ENCODE measurements at regions not wholly inside any gene's neighbourhood (a gene's known extent, or its start where the extent isn't known, plus 50 kb on each side); places are given as distances from the start of the nearest gene placed in this dataset.
"Not testable (repeated sequence)": the region's sequence is repeated elsewhere in the genome, so short reads cannot be mapped to it uniquely, and the experiment has no call there.

- DNase-seq (ENCODE audit: low read depth): no peak
These were observed 440.4 kb downstream of the HINT1 start for GRCh38 chr5:130724658-130725057.

DNA sequence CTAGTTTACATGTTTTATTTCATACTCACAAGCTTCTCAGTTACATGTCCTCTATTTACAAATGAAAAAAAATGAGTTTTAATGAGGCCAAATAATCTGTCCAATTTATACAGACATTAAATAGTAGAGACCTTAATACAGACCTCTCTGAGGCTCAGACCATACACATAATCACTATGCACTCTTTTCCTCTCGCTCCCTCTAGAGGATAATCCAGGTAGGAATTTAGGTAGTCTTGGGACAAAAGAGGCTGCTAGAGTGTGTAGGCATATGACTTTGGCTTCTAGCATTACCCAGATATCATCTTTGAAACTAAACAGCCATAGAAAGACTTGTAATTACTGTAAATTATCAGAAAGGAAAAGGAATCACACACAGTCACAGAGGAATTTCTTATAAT is 444.7 kb downstream of the HINT1 start:
- DNase-seq (ENCODE audit: low read depth): peak; percentile 17

DNA sequence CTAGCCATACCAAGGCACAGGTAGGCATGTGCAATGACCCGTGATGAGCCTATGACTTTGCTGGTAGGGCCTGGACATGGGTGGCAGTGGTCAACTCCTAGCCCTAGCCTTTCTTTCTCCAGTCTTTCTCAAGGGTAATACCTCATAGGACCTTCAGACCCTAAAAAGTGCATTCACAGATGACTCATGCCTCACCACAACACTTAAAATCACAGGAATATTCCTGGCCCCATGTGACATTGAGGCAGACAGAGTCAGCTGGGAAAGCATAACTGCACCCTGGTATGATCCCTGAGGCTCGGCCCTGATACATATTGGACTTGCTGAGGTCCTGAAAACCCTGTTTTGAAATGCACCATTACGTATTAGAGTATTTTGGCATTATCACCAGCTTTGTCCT is 449.5 kb downstream of the HINT1 start:
- no peak for DNase-seq (ENCODE audit: low read depth)

GRCh38 chr5:130714200-130714599 is 450.9 kb downstream of the HINT1 start:
- no peak for DNase-seq (ENCODE audit: low read depth)

DNA sequence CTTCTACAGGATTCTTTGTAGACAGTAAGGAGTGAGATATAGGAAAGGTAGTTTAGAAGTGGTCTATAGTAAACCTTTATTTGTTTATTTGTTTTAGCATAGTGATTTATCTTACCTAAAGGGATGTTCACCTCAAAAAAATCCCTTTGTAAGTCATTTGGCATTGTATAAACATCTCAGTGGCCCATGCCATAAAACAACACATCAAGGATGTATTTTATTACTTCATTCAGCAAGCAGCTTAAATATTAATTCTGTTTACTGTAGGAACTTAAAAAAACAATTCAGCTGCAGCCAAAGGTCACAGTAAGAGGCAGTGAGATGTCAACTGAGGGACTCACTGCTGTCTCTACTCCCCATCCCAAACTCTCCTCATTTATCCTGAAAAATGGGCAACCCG is 452.7 kb downstream of the HINT1 start:
- no peak for DNase-seq (ENCODE audit: low read depth)

GRCh38 chr5:130710596-130710995 is 454.5 kb downstream of the HINT1 start:
- no peak for DNase-seq (ENCODE audit: low read depth)

DNA sequence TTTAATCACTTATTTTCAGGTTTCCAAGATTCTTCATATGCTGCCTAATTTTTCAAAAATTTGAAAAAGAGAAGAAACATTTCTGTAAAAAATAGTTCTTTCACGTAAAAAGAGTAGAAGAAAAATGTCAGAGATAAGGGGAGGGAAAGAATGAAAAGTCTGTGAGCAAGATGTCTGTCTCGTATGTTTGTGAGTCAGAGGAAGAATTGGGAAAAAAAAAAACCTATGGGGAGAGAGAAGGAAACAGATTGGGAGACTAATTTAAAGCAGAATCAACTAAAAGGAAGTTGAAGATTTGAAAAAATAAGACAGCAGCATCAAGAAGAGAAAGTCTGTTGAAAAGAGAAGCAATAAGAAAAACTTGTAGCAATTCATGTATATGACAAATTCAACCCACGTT is 456.3 kb downstream of the HINT1 start:
- no peak for DNase-seq (ENCODE audit: low read depth)

- DNase-seq (ENCODE audit: low read depth): no peak
These were observed 458.4 kb downstream of the HINT1 start for GRCh38 chr5:130706696-130707095.

GRCh38 chr5:130705368-130705767 is 459.7 kb downstream of the HINT1 start:
- DNase-seq (ENCODE audit: low read depth): no peak

- no peak for DNase-seq (ENCODE audit: low read depth)
These were observed 471.5 kb downstream of the HINT1 start for GRCh38 chr5:130693509-130693908.

GRCh38 chr5:130692770-130693169 is 472.3 kb downstream of the HINT1 start:
- DNase-seq (ENCODE audit: low read depth): no peak

DNA sequence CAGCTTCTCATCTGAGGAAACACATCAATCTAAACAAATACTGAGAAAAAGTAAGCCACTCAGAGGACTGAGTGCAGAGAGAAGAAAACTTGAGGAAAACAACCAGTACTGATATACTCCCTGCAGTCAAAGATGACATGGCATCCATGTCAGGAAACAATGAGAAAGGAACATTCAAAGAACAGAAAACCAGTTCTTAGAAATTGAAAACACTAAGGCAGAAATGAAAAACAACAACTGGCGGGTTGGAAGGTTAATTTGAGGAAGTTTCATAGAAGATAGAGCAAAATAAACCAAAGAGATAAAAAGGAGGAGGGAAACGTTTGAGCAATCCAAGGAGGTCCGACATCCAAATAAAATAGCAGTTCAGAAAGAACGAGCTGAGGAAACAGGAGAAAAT is 475.2 kb downstream of the HINT1 start:
- DNase-seq (ENCODE audit: low read depth): no peak

GRCh38 chr5:130687085-130687733 is 477.8 kb downstream of the HINT1 start:
- DNase-seq (ENCODE audit: low read depth): no peak

DNA sequence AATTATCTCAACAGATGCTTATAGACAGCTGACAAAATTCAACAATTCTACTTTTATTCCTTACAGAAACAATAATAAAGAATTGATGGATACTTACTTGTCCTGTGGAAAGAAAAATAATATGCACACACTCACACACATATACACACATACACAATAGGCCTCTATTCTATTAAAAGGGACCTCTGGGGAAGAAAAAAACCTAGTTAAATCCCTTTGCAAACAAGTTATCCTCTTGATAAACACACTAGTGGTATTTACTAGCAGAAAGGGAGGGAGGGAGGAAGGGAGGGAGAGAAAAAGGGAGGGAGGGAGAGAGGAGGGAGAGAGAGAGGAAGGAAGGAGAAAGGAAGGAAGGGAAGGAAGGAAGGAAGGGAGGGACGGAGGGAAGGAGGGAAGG is 486.4 kb downstream of the HINT1 start:
- DNase-seq (ENCODE audit: low read depth): no peak

DNA sequence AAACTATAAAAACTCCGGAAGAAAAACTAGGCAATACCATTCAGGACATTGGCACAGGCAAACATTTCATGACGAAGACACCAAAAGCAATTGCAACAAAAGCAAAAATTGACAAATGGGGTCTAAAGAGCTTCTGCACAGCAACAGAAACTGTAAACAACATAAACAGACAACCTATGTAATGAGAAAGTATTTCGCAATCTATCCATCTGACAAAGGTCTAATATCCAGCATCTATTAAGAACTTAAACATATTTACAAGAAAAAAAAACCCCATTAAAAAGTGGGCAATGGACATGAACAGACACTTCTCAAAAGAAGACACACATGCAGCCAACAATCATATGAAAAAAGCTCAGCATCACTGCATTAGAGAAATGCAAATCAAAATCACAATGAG is 498.6 kb downstream of the HINT1 start:
- DNase-seq (ENCODE audit: low read depth): no peak

GRCh38 chr5:130652176-130652575 is 512.9 kb downstream of the HINT1 start:
- DNase-seq (ENCODE audit: low read depth): peak; percentile 27

DNA sequence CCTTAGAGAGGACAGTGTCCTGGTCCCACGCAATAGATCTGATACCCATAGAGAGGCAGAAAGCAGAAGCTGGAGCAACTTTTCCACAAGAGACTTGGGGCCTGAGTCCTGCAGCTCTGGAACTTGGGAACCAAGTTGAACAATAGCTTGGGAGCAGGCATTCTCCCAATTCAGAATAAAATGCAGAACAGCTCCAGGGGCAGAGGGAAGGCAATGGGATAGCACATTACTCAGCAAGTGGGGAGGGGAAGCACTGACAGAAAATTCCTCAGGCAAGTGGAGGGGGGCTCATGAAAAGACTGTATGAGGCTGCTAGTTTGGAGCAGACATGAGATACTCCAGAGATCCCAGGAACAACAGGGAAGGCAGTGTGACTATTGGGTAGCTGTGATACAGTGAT is 513.6 kb downstream of the HINT1 start:
- DNase-seq (ENCODE audit: low read depth): no peak

DNA sequence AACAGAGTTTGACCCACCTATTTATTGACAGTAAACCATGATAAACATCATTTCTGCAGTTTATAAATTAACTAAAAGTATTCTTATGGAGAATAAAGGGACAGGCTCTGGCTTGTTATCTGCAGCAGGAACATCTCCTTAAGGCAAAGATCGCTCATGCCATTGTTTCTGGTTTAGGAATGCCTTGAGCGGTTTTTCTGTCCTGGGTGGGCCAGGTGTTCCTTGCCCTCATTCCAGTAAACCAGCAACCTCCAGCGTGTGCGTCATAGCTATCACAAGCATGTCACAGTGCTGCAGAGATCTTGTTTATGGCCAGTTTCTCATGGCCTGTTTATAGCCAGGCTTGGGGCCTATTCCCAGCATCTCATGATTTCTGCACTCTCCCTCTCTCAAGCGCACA is 521.7 kb downstream of the HINT1 start:
- DNase-seq (ENCODE audit: low read depth): no peak

DNA sequence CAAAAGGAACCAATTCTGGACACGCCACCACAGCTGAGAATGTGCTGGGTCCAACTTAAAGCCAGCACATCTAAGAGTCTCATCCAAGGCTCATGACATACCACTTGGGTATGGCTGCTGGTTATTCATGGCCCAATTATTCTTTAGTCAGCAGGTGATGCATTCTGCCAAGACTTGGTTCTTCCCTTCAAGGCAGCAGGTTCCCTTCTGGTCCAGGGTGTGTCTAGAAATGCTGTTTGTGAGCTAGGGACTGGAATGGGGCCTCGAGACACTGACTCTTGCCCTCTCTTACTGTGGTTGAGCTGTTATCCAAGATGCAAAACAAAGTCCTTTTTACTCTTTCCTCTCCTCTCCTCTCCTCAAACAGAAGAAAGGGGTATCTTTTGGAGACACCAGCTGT is 522.6 kb downstream of the HINT1 start:
- no peak for DNase-seq (ENCODE audit: low read depth)

DNA sequence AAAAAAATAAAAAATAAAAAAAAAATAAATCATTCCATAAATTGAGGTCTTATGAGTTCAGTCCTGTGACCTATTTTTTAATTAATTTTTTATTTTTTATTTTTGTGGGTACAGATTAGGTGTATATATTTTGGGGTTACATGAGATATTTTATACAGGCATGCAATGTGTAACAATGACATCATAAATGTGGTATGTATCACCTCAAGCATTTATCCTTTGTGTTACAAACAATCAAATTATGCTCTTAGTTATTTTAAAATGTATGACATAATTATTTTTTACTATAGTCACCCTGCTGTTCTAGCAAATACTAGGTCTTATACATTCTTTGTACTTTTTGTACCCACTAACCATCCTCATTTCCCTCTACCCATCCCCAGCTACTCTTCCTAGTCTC is 537.9 kb downstream of the HINT1 start:
- no peak for DNase-seq (ENCODE audit: low read depth)

DNA sequence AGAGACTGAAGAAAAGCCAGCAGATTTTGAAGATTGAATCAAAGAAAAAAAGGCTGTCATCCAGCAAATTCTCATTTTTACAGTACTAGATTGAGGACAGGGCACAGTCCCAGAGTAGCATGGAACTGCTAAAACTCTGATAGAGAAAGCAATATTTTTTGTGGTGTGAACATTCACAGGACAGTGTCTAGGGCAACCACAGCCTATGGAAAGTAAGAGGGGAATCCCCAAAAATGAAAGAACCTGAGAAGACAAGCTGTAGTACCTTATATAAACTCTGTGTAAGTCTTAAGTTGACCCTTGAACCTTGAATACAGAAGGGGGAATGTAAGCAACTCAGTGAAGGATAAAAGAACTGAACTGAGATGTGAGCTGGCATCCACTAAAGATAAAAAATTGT is 540.3 kb downstream of the HINT1 start:
- no peak for DNase-seq (ENCODE audit: low read depth)

DNA sequence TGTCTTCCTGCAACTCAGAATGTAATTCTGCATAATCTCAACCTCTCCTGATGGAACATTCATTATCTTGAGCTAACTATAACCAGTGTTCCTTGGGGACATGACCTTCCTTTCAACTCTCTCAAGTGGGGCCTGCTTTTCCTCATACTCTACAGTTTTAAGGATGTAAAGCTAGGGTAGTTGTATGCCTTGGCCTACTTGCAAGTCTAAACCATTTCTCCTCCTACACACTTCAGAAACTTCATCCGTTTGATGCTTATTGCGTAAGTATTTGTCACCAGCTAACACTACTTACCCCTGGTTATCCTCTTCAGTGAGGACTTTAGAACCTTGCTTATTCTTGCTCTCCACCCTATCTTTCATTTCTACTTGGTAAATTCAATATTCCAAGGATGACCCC is 548.9 kb downstream of the HINT1 start:
- DNase-seq (ENCODE audit: low read depth): no peak

DNA sequence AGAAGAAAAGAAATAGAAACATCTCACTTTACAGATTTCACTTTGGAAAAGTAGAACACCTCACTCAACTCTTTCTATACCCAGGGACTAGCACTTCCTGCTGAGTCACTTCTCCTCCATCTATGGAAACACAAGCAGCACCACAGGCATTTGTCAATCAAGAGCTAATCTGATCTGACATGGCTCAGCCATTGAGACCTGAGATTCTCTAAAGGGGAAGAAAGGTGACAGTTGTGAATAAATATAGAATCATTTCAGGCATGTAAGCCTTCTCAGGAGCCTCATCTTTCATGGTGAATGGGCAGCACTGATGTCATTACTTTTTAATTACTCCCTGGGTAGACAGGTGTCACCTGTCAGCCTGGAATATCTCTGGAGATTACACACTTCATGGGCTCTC is 559.8 kb downstream of the HINT1 start:
- no peak for DNase-seq (ENCODE audit: low read depth)

GRCh38 chr5:130596647-130597046 is 568.4 kb downstream of the HINT1 start:
- not testable (repeated sequence) for DNase-seq (ENCODE audit: low read depth)

GRCh38 chr5:130580264-130580663 is 584.8 kb downstream of the HINT1 start:
- no peak for DNase-seq (ENCODE audit: low read depth)

Data from GM04504 (cell line).